WTC11 (cell line): ENCODE measurements at regions not wholly inside any gene's neighbourhood (a gene's known extent, or its start where the extent isn't known, plus 50 kb on each side); places are given as distances from the start of the nearest gene placed in this dataset.

Experiments
- ATAC-seq: fragments of 200-7000 bp; cut with Tn5 transposase; 2 replicates; pipeline ENCODE4 v1.10.0; 2021; ENCODE audit warnings: mild to moderate bottlenecking, moderate library complexity
- CTCF ChIA-PET: fragments of 300-600 bp; sonication (Branson Sonifier 250); formaldehyde crosslinking; loops from one replicate; lab custom pipeline; 2021; ENCODE audit warnings: antibody characterized with exemption; lab: Charles Lee
- POLR2A ChIA-PET: fragments of 350-600 bp; sonication (Branson Sonifier 250); formaldehyde crosslinking; loops from one replicate; lab custom pipeline; 2021; ENCODE audit warnings: antibody characterized with exemption; lab: Charles Lee
- DNase-seq: peaks from one replicate; pipeline ENCODE4 v3.0.0; 2021; ENCODE audit warnings: low spot score
- H3K27ac Mint-ChIP-seq: 2 replicates; pipeline ENCODE4 v1.8.0; 2021; ENCODE audit warnings: mixed read lengths
- H3K27me3 Mint-ChIP-seq: 2 replicates; pipeline ENCODE4 v1.8.0; 2021; ENCODE audit warnings: low read depth, mild to moderate bottlenecking, moderate library complexity, mixed read lengths
- H3K36me3 Mint-ChIP-seq: 2 replicates; pipeline ENCODE4 v1.8.0; 2021; ENCODE audit warnings: mixed read lengths
- H3K4me1 Mint-ChIP-seq: 2 replicates; pipeline ENCODE4 v1.8.0; 2022; ENCODE audit warnings: mixed read lengths
- H3K4me3 Mint-ChIP-seq: 2 replicates; pipeline ENCODE4 v1.8.0; 2021; ENCODE audit warnings: mild to moderate bottlenecking, moderate library complexity, mixed read lengths
- H3K9me3 Mint-ChIP-seq: 2 replicates; pipeline ENCODE4 v1.8.0; 2021; ENCODE audit warnings: mixed read lengths
- ATF3 ChIP-seq: sonication (generic); formaldehyde crosslinking; conservative IDR thresholded peaks from 2 replicates; pipeline ENCODE4 v1.8.1; 2022; ENCODE audit warnings: mild to moderate bottlenecking, missing genetic modification reagents
- ESRRA ChIP-seq: sonication (generic); formaldehyde crosslinking; IDR thresholded peaks from 2 replicates; pipeline ENCODE4 v1.8.1; 2022; ENCODE audit warnings: mild to moderate bottlenecking, missing genetic modification reagents, borderline replicate concordance
- HMGA2 ChIP-seq: fragments of 250-450 bp; sonication (Bioruptor Pico); IDR thresholded peaks from 2 replicates; pipeline ENCODE4 v1.4.0; 2021; ENCODE audit warnings: mild to moderate bottlenecking, moderate library complexity
- IRF1 ChIP-seq: sonication (generic); formaldehyde crosslinking; IDR thresholded peaks from 2 replicates; pipeline ENCODE4 v1.8.0; 2023; ENCODE audit warnings: missing genetic modification reagents
- MYBL2 ChIP-seq: sonication (generic); formaldehyde crosslinking; IDR thresholded peaks from 2 replicates; pipeline ENCODE4 v1.8.1; 2023; ENCODE audit warnings: mild to moderate bottlenecking, moderate library complexity, missing genetic modification reagents
- NFATC4 ChIP-seq: fragments of 250-450 bp; sonication (Bioruptor Pico); IDR thresholded peaks from 2 replicates; pipeline ENCODE4 v1.9.0; 2021; ENCODE audit warnings: mild to moderate bottlenecking
- NFYB ChIP-seq: sonication (generic); formaldehyde crosslinking; conservative IDR thresholded peaks from 2 replicates; pipeline ENCODE4 v1.8.0; 2022; ENCODE audit warnings: low read depth, missing genetic modification reagents
- NR2C2 ChIP-seq: sonication (generic); formaldehyde crosslinking; IDR thresholded peaks from 2 replicates; pipeline ENCODE4 v1.8.0; 2022; ENCODE audit warnings: mild to moderate bottlenecking, missing genetic modification reagents
- NR3C1 ChIP-seq: sonication (generic); formaldehyde crosslinking; conservative IDR thresholded peaks from 2 replicates; pipeline ENCODE4 v1.8.1; 2023; ENCODE audit warnings: low read depth, mild to moderate bottlenecking, missing genetic modification reagents
- RELA ChIP-seq: sonication (generic); formaldehyde crosslinking; IDR thresholded peaks from 2 replicates; pipeline ENCODE4 v1.8.1; 2022; ENCODE audit warnings: missing genetic modification reagents, mild to moderate bottlenecking, borderline replicate concordance
- RORB ChIP-seq: fragments of 250-450 bp; sonication (Bioruptor Pico); IDR thresholded peaks from 2 replicates; pipeline ENCODE4 v1.9.0; 2021; ENCODE audit warnings: mild to moderate bottlenecking
- SOX15 ChIP-seq: fragments of 250-450 bp; sonication (Bioruptor Pico); IDR thresholded peaks from 2 replicates; pipeline ENCODE4 v1.9.0; 2021; ENCODE audit warnings: mild to moderate bottlenecking
- ZNF317 ChIP-seq: sonication (generic); formaldehyde crosslinking; IDR thresholded peaks from 2 replicates; pipeline ENCODE4 v1.8.1; 2023; ENCODE audit warnings: low read depth, mild to moderate bottlenecking, moderate library complexity, missing genetic modification reagents, borderline replicate concordance
- ZNF423 ChIP-seq: fragments of 250-450 bp; sonication (Bioruptor Pico); IDR thresholded peaks from 2 replicates; pipeline ENCODE4 v2.1.2; 2022; ENCODE audit warnings: mild to moderate bottlenecking, moderate library complexity
- TF ChIP-seq, protein P1 (sequence below): fragments of 250-450 bp; sonication (Bioruptor Pico); IDR thresholded peaks from 2 replicates; pipeline ENCODE4 v2.1.2; 2022; ENCODE audit warnings: mild to moderate bottlenecking, moderate library complexity
- TF ChIP-seq, protein P2 (sequence below): sonication (generic); formaldehyde crosslinking; IDR thresholded peaks from 2 replicates; pipeline ENCODE4 v1.8.0; 2022; ENCODE audit warnings: mild to moderate bottlenecking, missing genetic modification reagents
- TF ChIP-seq, protein P3 (sequence below): sonication (generic); formaldehyde crosslinking; IDR thresholded peaks from 2 replicates; pipeline ENCODE4 v1.8.0; 2022; ENCODE audit warnings: mild to moderate bottlenecking, missing genetic modification reagents
- TF ChIP-seq, protein P4 (sequence below): fragments of 250-450 bp; sonication (Bioruptor Pico); IDR thresholded peaks from 2 replicates; pipeline ENCODE4 v1.9.0; 2021; ENCODE audit warnings: mild to moderate bottlenecking
- TF ChIP-seq, protein P5 (sequence below): fragments of 250-450 bp; sonication (Bioruptor Pico); IDR thresholded peaks from 2 replicates; pipeline ENCODE4 v1.9.0; 2021; ENCODE audit warnings: mild to moderate bottlenecking
- TF ChIP-seq, protein P6 (sequence below): sonication (generic); formaldehyde crosslinking; conservative IDR thresholded peaks from 2 replicates; pipeline ENCODE4 v1.8.1; 2023; ENCODE audit warnings: mild to moderate bottlenecking, low read depth, missing genetic modification reagents, moderate library complexity
- TF ChIP-seq, protein P7 (sequence below): sonication (generic); formaldehyde crosslinking; IDR thresholded peaks from 2 replicates; pipeline ENCODE4 v1.8.1; 2023; ENCODE audit warnings: mild to moderate bottlenecking, missing genetic modification reagents

GRCh38 chr10:21068026-21068656, 171.0 kb upstream of the NEBL start:
- peaks cover 15% of the 10 kb centered on the region for H3K4me1 Mint-ChIP-seq
- no peaks in the 10 kb centered on the region for H3K36me3 Mint-ChIP-seq
- DNase-seq, result no peak
- CTCF ChIA-PET, result no interaction called here
- TF ChIP-seq, protein P1, sequence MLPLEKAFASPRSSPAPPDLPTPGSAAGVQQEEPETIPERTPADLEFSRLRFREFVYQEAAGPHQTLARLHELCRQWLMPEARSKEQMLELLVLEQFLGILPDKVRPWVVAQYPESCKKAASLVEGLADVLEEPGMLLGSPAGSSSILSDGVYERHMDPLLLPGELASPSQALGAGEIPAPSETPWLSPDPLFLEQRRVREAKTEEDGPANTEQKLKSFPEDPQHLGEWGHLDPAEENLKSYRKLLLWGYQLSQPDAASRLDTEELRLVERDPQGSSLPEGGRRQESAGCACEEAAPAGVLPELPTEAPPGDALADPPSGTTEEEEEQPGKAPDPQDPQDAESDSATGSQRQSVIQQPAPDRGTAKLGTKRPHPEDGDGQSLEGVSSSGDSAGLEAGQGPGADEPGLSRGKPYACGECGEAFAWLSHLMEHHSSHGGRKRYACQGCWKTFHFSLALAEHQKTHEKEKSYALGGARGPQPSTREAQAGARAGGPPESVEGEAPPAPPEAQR (CRISPR knock-in tag), result no peak
- TF ChIP-seq, protein P2, sequence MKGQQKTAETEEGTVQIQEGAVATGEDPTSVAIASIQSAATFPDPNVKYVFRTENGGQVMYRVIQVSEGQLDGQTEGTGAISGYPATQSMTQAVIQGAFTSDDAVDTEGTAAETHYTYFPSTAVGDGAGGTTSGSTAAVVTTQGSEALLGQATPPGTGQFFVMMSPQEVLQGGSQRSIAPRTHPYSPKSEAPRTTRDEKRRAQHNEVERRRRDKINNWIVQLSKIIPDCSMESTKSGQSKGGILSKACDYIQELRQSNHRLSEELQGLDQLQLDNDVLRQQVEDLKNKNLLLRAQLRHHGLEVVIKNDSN (CRISPR knock-in tag), result no peak
- TF ChIP-seq ESRRA (CRISPR knock-in tag) (no peak), HMGA2 (no peak), ZNF317 (CRISPR knock-in tag) (no peak), RORB (CRISPR knock-in tag) (no peak), RELA (no peak), SOX15 (CRISPR knock-in tag) (no peak), ZNF423 (CRISPR knock-in tag) (no peak), MYBL2 (no peak), NR3C1 (CRISPR knock-in tag) (no peak), ATF3 (CRISPR knock-in tag) (no peak), NFATC4 (CRISPR knock-in tag) (no peak)
- TF ChIP-seq, protein P3, sequence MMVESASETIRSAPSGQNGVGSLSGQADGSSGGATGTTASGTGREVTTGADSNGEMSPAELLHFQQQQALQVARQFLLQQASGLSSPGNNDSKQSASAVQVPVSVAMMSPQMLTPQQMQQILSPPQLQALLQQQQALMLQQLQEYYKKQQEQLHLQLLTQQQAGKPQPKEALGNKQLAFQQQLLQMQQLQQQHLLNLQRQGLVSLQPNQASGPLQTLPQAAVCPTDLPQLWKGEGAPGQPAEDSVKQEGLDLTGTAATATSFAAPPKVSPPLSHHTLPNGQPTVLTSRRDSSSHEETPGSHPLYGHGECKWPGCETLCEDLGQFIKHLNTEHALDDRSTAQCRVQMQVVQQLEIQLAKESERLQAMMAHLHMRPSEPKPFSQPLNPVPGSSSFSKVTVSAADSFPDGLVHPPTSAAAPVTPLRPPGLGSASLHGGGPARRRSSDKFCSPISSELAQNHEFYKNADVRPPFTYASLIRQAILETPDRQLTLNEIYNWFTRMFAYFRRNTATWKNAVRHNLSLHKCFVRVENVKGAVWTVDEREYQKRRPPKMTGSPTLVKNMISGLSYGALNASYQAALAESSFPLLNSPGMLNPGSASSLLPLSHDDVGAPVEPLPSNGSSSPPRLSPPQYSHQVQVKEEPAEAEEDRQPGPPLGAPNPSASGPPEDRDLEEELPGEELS (CRISPR knock-in tag), result no peak
- TF ChIP-seq, protein P4, sequence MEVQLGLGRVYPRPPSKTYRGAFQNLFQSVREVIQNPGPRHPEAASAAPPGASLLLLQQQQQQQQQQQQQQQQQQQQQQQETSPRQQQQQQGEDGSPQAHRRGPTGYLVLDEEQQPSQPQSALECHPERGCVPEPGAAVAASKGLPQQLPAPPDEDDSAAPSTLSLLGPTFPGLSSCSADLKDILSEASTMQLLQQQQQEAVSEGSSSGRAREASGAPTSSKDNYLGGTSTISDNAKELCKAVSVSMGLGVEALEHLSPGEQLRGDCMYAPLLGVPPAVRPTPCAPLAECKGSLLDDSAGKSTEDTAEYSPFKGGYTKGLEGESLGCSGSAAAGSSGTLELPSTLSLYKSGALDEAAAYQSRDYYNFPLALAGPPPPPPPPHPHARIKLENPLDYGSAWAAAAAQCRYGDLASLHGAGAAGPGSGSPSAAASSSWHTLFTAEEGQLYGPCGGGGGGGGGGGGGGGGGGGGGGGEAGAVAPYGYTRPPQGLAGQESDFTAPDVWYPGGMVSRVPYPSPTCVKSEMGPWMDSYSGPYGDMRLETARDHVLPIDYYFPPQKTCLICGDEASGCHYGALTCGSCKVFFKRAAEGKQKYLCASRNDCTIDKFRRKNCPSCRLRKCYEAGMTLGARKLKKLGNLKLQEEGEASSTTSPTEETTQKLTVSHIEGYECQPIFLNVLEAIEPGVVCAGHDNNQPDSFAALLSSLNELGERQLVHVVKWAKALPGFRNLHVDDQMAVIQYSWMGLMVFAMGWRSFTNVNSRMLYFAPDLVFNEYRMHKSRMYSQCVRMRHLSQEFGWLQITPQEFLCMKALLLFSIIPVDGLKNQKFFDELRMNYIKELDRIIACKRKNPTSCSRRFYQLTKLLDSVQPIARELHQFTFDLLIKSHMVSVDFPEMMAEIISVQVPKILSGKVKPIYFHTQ, result no peak
- TF ChIP-seq, all 79 proteins: peak for 0
- no peak for ATAC-seq
- Mint-ChIP-seq H3K27ac (no peak overlapping the region), H3K9me3 (no peaks in the 10 kb centered on the region), H3K4me3 (no peak overlapping the region), H3K27me3 (no peaks in the 10 kb centered on the region; the same call in 1 of the 2 replicates)
- POLR2A ChIA-PET, result no interaction called here

DNA sequence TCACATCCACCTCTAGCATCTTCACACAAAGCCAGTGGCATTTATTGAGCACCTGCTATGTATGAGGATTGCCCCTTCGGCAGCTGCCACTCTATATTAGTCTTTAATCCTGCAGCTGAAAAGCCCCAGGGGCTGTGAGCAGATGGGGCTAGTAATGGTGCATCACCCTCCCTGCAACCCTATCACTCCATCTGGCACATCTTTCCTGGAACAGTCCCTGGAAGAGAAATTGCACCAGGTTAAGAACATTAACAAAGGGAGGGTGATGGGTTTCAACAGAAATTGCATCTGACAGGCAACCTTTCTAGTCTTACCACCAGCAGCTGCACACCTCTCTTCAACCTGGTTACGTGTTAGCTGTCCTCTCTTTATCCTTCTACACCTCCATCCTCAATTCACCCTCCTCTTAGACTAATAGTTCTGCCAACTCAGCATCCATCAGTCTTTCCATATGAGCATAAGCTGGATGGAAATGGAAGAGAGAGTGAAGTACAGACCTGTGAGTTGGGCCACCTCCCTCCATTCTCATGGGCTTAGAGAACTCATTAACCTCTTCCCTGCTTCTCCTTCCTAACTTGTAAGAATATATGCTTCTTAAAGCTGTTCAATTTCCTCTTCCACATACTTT, 168.6 kb upstream of the NEBL start:
- Mint-ChIP-seq H3K36me3 (no peaks in the 10 kb centered on the region), H3K9me3 (peaks cover under 1% of the 10 kb centered on the region; the same call in 1 of the 2 replicates), H3K4me1 (peaks cover 15% of the 10 kb centered on the region), H3K27me3 (no peaks in the 10 kb centered on the region; the same call in 1 of the 2 replicates), H3K4me3 (no peak overlapping the region), H3K27ac (no peak overlapping the region)
- POLR2A ChIA-PET, result interaction anchor here (0.6 kb wide), 1 partner anchor 47 kb away, joined by 3 read pairs; no protein-coding TSS in a partner anchor
- ATAC-seq, result no peak
- CTCF ChIA-PET, result interaction anchor here (0.6 kb wide), 1 partner anchor 445 kb away, joined by 4 read pairs; no protein-coding TSS in a partner anchor
- no peak for DNase-seq
- TF ChIP-seq NFYB (CRISPR knock-in tag) (no peak), IRF1 (CRISPR knock-in tag) (no peak), NR2C2 (no peak)
- TF ChIP-seq, protein P5, sequence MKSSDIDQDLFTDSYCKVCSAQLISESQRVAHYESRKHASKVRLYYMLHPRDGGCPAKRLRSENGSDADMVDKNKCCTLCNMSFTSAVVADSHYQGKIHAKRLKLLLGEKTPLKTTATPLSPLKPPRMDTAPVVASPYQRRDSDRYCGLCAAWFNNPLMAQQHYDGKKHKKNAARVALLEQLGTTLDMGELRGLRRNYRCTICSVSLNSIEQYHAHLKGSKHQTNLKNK, result no peak
- TF ChIP-seq, protein P6, sequence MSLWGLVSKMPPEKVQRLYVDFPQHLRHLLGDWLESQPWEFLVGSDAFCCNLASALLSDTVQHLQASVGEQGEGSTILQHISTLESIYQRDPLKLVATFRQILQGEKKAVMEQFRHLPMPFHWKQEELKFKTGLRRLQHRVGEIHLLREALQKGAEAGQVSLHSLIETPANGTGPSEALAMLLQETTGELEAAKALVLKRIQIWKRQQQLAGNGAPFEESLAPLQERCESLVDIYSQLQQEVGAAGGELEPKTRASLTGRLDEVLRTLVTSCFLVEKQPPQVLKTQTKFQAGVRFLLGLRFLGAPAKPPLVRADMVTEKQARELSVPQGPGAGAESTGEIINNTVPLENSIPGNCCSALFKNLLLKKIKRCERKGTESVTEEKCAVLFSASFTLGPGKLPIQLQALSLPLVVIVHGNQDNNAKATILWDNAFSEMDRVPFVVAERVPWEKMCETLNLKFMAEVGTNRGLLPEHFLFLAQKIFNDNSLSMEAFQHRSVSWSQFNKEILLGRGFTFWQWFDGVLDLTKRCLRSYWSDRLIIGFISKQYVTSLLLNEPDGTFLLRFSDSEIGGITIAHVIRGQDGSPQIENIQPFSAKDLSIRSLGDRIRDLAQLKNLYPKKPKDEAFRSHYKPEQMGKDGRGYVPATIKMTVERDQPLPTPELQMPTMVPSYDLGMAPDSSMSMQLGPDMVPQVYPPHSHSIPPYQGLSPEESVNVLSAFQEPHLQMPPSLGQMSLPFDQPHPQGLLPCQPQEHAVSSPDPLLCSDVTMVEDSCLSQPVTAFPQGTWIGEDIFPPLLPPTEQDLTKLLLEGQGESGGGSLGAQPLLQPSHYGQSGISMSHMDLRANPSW, result no peak
- TF ChIP-seq, protein P7, sequence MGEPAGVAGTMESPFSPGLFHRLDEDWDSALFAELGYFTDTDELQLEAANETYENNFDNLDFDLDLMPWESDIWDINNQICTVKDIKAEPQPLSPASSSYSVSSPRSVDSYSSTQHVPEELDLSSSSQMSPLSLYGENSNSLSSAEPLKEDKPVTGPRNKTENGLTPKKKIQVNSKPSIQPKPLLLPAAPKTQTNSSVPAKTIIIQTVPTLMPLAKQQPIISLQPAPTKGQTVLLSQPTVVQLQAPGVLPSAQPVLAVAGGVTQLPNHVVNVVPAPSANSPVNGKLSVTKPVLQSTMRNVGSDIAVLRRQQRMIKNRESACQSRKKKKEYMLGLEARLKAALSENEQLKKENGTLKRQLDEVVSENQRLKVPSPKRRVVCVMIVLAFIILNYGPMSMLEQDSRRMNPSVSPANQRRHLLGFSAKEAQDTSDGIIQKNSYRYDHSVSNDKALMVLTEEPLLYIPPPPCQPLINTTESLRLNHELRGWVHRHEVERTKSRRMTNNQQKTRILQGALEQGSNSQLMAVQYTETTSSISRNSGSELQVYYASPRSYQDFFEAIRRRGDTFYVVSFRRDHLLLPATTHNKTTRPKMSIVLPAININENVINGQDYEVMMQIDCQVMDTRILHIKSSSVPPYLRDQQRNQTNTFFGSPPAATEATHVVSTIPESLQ (CRISPR knock-in tag), result no peak
